SK-N-DZ (cell line): ENCODE measurements at regions not wholly inside any gene's neighbourhood (a gene's known extent, or its start where the extent isn't known, plus 50 kb on each side); places are given as distances from the start of the nearest gene placed in this dataset.
"Not testable (repeated sequence)": the region's sequence is repeated elsewhere in the genome, so short reads cannot be mapped to it uniquely, and the experiment has no call there.

Experiments used
- DNase-seq: peaks from one replicate; pipeline ENCODE4 v3.0.0-alpha.2; 2015; ENCODE audit warnings: low spot score

DNA sequence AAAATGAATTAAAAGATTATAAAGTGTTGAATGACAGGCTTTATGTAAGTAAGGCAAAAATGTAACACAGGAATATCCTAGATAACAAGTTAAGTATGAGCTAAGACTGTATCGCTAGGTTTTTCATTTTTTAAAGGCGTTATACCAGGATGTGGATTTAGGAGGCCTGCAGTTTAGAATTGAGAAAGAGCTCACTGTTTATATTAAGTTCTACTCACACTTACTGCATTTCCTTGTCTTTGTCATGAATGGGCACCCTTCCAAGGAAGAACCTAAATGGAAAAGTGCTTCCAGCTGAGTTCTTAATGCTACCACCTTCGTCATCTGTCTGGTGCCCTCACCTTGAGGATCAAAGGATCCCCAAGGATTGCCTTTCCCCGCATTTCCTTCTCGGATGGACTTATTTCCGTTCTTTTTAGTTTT, 148.7 kb downstream of the SOX4 start:
- DNase-seq, result no peak

- DNase-seq, result no peak
These were observed 150.8 kb downstream of the SOX4 start for GRCh38 chr6:21744331-21744730.

DNA sequence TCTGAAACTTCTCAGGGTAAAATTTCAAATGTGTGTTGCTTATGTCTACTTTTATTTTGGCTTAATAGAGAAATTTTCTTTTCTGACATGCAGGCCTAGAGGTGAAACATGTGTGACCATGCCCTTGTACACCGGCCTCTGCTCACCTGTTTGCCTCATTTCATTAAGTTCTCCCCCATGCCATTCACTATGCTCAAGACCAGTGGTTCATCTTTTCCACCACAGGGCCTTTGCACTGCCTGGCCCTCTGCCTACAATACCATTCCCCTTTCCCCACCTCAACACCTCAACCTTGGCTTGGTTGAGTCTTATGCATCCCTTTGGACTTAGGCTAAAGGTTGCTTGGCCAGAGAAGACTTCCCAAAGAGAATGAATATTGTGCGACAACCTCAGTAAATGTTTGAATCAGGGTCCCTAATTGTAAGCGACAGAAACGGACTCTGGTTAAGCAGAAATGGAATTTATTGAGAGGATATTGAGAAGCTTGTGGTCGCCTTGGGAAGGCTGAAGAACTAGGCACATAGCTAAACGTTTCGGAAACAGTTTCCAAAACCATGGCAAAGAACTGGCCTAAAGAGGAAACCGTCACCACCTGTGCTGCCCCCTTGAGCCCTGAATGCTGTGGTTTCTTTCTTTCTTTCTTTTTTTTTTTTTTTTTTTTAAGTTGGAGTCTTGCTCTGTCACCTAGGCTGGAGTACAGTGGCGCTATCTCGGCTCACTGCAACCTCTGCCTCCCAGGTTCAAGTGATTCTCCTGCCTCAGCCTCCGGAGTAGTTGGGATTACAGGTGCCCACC, 152.2 kb downstream of the SOX4 start:
- no peak for DNase-seq

GRCh38 chr6:21747441-21747840, 153.9 kb downstream of the SOX4 start:
- no peak for DNase-seq

- DNase-seq, result no peak
These were observed 154.9 kb downstream of the SOX4 start for GRCh38 chr6:21748343-21749056.

GRCh38 chr6:21749754-21750153, 156.2 kb downstream of the SOX4 start:
- DNase-seq, result peak; percentile 52

- no peak for DNase-seq
These were observed 157.0 kb downstream of the SOX4 start for GRCh38 chr6:21750575-21750974.

DNA sequence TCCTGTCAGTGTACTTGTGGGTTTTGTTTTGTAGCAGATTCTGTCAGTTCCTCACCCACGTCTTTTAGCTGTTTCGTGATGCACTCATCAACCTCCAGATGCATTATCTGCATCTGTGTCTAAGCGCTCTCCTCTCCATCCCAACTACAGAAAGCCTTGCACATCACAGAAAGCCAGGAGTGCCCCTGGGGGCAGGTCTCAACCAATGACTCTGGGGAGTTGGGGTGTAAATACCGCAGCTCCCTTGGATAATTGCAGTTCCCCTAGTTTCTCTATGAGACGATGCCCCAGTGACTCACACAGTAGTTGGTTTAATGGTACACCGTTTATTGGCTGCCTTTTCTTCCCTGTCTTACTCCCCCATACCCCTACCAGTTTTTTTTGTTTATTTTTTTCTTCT, 158.1 kb downstream of the SOX4 start:
- DNase-seq, result no peak

- no peak for DNase-seq
These were observed 158.7 kb downstream of the SOX4 start for GRCh38 chr6:21752054-21752811.

- DNase-seq, result no peak
These were observed 159.9 kb downstream of the SOX4 start for GRCh38 chr6:21753241-21754108.

DNA sequence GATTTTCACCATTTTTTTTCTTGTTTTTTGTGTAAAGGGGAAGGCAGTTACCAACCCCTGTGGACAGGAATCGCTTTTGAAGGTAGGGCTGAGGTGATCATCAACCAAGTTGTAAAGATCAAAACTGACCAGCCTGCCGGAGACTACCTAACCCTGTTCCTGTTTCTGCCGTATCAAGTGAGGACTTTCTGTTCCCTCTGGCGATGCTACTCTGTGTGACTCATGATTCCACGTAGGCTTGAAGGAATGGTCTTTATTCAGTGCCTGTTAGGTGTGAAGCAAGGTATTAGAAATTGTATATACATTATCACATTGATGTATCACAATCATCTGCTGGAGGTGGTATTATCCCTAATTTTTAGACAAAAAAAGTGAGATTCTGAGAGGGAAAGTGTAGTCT, 161.3 kb downstream of the SOX4 start:
- no peak for DNase-seq

DNA sequence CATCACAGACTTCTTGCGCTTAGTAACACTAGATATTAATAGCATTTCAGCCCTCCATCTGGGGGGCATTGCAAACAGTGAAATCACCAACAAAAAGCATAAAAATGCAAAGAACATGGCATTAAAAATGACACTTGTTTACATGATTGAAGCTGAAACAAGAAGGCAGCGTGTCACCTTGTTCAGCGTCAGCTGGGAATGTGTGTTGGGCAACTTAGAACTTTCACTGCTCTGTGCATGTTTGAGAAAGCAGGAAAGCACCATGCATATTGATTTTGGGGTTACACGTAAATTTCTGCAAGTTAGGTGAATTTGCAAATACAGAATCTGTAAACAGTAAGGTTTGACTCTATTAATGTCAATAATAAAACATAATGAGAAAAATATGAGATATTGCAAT, 162.9 kb downstream of the SOX4 start:
- no peak for DNase-seq

DNA sequence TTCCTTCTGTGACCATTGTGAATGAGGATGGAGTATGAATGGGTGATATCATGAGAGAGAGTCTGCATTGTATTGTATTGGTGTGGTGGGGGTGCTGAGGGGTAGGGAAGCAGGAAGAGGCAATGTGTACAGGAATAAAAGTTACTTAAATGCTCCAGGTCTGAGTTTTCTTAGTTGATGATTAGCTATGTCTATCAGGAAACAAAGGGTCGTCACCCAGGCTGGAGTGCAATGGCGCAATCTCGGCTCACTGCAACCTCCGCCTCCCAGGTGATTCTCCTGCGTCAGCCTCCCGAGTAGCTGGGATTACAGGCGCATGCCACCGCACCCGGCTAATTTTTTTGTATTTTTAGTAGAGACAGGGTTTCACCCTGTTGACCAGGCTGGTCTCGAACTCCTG, 163.8 kb downstream of the SOX4 start:
- DNase-seq, result not testable (repeated sequence)

GRCh38 chr6:21759721-21760120, 166.2 kb downstream of the SOX4 start:
- no peak for DNase-seq

- DNase-seq, result not testable (repeated sequence)
These were observed 167.6 kb downstream of the SOX4 start for GRCh38 chr6:21761053-21761730.

DNA sequence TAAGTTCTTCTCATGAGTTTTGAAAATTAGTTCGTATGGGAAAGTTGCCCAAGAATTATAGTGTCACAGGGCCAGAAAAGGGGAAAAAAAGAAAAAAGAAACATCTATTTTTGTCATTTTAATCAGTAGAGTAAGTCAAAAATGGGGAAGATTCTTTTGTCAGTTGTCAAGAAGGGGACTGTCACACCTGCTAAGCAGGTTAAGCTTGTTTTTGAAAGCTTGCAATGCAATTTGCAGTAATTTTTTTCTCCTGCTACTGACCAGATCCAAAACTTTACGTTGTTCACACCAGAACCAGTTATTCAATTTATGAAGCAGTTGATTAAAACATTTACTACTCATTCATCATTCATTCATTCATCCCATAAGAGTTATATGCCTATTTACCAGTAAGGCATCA, 171.4 kb downstream of the SOX4 start:
- no peak for DNase-seq

GRCh38 chr6:21767891-21768648, 174.5 kb downstream of the SOX4 start:
- no peak for DNase-seq

GRCh38 chr6:21769405-21769861, 175.9 kb downstream of the SOX4 start:
- DNase-seq, result no peak

DNA sequence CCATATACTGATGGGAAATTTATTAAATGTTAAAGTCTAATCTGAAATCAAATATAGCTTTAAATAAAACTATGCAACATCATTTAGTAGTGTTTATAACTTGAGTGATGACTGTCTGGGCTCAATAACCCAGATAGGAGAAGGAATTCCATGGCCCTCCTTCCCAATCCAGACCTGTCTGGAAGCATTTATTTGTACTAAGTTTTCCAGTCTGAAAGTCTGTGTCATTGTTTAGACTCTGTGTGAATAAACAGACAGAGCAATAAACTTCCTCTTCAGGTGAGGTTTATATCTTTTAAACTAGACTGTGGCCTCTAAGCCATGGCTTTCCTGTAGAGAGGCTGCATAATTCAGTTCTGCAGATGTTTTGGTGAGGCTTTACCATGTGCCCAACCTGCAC, 176.4 kb downstream of the SOX4 start:
- DNase-seq, result no peak
